Thoracic aorta (tissue), 2 donors: ENCODE measurements at regions not wholly inside any gene's neighbourhood (a gene's known extent, or its start where the extent isn't known, plus 50 kb on each side); places are given as distances from the start of the nearest gene placed in this dataset.

ENCODE experiments used
- ATAC-seq: fragments of 150-250 bp; one replicate; pipeline ENCODE4 v1.8.0; 2017; ENCODE audit warnings: low read depth; ENCODE audit not compliant: insufficient number of reproducible peaks, low FRiP score
- DNase-seq: peaks from one replicate; pipeline ENCODE4 v3.0.0-alpha.2; 2020; ENCODE audit warnings: low spot score
- H3K27ac ChIP-seq, 2 donors: fragments of 200-600 bp; sonication (generic); 1 replicate in 1 of 2; 2 replicates in 1 of 2; pipeline ENCODE4 v1.5.1; 2016; ENCODE audit warnings: mild to moderate bottlenecking in 2 of 2, moderate library complexity in 2 of 2
- H3K27me3 ChIP-seq: fragments of 200-600 bp; sonication (generic); replicated peaks from 2 replicates; pipeline ENCODE4 v1.6.0; 2016; ENCODE audit warnings: mild to moderate bottlenecking; ENCODE audit not compliant: insufficient read depth
- H3K36me3 ChIP-seq: fragments of 200-600 bp; sonication (generic); one replicate; pipeline ENCODE4 v1.5.1; 2016
- H3K4me1 ChIP-seq, 2 donors: fragments of 200-600 bp; sonication (generic); 1 replicate in 1 of 2; 2 replicates in 1 of 2; pipeline versions ENCODE4 v1.5.1 to v1.6.0; 2016; ENCODE audit warnings: low read depth in 2 of 2, mild to moderate bottlenecking in 1 of 2; ENCODE audit not compliant: control insufficient read depth in 1 of 2
- H3K4me3 ChIP-seq: fragments of 200-600 bp; sonication (generic); 2 replicates; pipeline ENCODE4 v1.5.1; 2016; ENCODE audit warnings: mild to moderate bottlenecking
- H3K9me3 ChIP-seq: fragments of 200-600 bp; sonication (generic); 2 replicates; pipeline ENCODE4 v1.5.1; 2016
- CTCF ChIP-seq: fragments of 200-600 bp; sonication (generic); IDR thresholded peaks from one replicate; pipeline ENCODE4 v1.5.1; 2019; ENCODE audit warnings: antibody characterized with exemption

DNA sequence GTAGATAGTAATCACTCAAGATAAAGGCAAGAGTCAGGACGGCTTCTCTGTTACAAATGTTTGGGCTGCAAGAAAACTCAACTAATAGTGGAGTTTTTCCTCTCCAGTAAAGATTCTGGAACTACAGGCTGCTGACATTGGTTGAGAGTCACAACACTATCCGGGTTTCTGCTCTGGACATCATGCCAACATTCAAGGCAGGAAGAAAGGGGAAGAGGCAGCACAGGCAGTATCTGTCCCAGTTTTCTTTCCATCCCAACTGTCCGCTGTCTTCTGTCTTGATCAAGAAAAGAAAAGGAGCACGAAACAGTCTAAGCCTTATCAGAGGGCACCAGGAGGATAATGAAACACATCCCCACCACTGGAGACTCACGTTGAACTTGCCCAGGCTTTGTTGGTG is 132.1 kb downstream of the MAIP1 start:
- H3K27ac ChIP-seq, result no peak overlapping the region
- no peak for TF ChIP-seq CTCF
- no peak overlapping the region for H3K4me3 ChIP-seq

DNA sequence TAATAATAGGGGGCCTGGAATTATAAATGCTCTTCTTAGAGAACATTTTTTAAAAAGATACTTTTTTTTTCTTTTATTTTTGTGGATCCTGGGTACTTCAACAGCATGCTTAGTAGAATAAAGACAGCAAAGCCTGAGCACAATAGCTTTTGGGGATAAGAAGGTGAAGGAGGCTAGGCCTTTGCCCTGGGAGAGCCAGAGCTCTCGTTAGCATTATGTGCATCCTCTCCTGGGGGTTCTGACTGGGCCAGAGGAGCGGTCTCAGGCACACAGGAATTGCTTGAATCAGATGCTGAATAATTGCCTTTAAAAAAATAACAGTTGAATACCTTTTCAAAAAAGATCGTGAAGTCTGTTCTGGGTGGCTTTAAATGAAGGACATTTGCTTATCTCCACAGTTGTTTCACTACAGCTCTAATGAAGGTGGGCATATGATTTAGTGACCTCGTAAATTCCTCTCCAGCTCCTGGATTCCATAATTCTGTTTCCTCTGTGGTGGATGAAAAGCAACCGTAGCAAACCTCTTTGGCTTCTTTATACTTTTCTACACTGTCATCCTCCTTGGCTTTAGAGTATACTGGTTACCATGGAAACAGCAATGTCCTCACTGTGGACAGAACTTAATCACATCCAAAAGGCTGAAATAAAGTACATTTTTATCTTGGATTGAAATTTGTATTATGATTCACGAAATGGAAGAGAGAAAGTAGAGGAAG is 133.8 kb downstream of the MAIP1 start:
- H3K9me3 ChIP-seq, result no peaks in the 10 kb centered on the region
- H3K4me1 ChIP-seq, result no peaks in the 10 kb centered on the region
- DNase-seq (no peak), ATAC-seq (no peak)
- H3K4me3 ChIP-seq, result no peak overlapping the region
- no peak overlapping the region for H3K27ac ChIP-seq
- no peaks in the 10 kb centered on the region for H3K27me3 ChIP-seq
- no peaks in the 10 kb centered on the region for H3K36me3 ChIP-seq
- TF ChIP-seq CTCF, result no peak

More for the DNA sequence above, 132.1 kb downstream of the MAIP1 start:
- Histone ChIP-seq H3K27me3 (no peaks in the 10 kb centered on the region), H3K9me3 (no peaks in the 10 kb centered on the region), H3K4me1 (no peaks in the 10 kb centered on the region), H3K36me3 (no peaks in the 10 kb centered on the region)
- no peak for DNase-seq
- no peak for ATAC-seq

GRCh38 chr2:200089756-200090109 is 134.4 kb downstream of the MAIP1 start:
- Histone ChIP-seq H3K27ac (no peak overlapping the region), H3K4me1 (no peaks in the 10 kb centered on the region), H3K4me3 (no peak overlapping the region), H3K36me3 (no peaks in the 10 kb centered on the region), H3K27me3 (no peaks in the 10 kb centered on the region), H3K9me3 (no peaks in the 10 kb centered on the region)
- no peak for DNase-seq
- ATAC-seq, result no peak
- no peak for TF ChIP-seq CTCF

- no peaks in the 10 kb centered on the region for H3K27me3 ChIP-seq
- H3K36me3 ChIP-seq, result no peaks in the 10 kb centered on the region
- H3K4me1 ChIP-seq, result no peaks in the 10 kb centered on the region
- no peak for ATAC-seq
- no peak for TF ChIP-seq CTCF
- DNase-seq, result no peak
- no peak overlapping the region for H3K4me3 ChIP-seq
- no peak overlapping the region for H3K27ac ChIP-seq
- no peaks in the 10 kb centered on the region for H3K9me3 ChIP-seq
These were observed 135.3 kb downstream of the MAIP1 start for GRCh38 chr2:200090683-200091082.

DNA sequence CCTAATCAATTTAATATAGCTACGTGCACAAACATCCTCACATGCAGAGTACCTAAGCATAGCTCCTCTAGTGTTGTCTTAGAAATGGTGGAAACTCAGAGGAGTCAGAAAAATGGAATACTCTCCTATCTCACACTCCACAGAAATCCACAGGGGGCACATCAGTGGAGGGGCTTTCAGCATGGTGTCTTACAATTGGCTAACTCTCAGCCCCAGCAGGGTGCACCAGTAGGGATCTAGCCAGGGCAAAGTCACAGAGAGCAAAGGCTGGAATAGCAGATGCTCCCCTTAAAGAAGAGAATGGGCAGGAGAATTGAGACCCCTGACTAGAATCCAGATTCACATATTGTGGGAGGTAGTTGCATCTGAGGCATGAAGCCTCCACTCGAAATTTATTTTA is 135.7 kb downstream of the MAIP1 start:
- no peaks in the 10 kb centered on the region for H3K36me3 ChIP-seq
- TF ChIP-seq CTCF, result no peak

More for the DNA sequence above, 135.7 kb downstream of the MAIP1 start:
- DNase-seq, result no peak
- no peak overlapping the region for H3K27ac ChIP-seq
- H3K4me3 ChIP-seq, result no peak overlapping the region
- no peak for ATAC-seq
- H3K27me3 ChIP-seq, result no peaks in the 10 kb centered on the region
- no peaks in the 10 kb centered on the region for H3K9me3 ChIP-seq
- H3K4me1 ChIP-seq, result no peaks in the 10 kb centered on the region
